ENCODE measurements at regions not wholly inside any gene's neighbourhood (a gene's known extent, or its start where the extent isn't known, plus 50 kb on each side); places are given as distances from the start of the nearest gene placed in this dataset.

DNA sequence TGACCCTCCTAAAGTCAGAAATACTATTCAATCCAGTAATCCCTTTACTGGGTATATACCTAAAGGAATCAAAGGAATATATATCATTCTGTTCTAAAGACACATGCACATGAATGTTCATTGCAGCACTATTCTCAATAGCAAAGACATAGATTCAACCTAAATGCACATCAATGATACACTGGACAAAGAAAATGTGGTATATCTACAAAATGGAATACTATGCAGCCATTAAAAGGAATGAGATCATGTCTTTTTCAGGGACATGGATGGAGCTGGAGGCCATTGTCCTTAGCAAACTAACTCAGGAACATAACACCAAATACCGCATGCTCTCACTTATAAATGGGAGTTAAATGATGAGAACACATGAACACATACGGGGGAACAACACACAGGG, 306.0 kb upstream of the EPHA5 start:
- TF ChIP-seq, protein P1, sequence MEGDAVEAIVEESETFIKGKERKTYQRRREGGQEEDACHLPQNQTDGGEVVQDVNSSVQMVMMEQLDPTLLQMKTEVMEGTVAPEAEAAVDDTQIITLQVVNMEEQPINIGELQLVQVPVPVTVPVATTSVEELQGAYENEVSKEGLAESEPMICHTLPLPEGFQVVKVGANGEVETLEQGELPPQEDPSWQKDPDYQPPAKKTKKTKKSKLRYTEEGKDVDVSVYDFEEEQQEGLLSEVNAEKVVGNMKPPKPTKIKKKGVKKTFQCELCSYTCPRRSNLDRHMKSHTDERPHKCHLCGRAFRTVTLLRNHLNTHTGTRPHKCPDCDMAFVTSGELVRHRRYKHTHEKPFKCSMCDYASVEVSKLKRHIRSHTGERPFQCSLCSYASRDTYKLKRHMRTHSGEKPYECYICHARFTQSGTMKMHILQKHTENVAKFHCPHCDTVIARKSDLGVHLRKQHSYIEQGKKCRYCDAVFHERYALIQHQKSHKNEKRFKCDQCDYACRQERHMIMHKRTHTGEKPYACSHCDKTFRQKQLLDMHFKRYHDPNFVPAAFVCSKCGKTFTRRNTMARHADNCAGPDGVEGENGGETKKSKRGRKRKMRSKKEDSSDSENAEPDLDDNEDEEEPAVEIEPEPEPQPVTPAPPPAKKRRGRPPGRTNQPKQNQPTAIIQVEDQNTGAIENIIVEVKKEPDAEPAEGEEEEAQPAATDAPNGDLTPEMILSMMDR (IDR thresholded peaks at IDR 0.05; ENCODE audit: insufficient read depth, low read depth, low read length), result no peak
- no peak for TF ChIP-seq EZH2 (IDR thresholded peaks at IDR 0.05; ENCODE audit: insufficient read depth, low read length)

Measured in astrocyte (in vitro differentiated cells and primary cell).